HG03159 (cell line): ENCODE measurements at regions not wholly inside any gene's neighbourhood (a gene's known extent, or its start where the extent isn't known, plus 50 kb on each side); places are given as distances from the start of the nearest gene placed in this dataset.
"Not testable (repeated sequence)": the region's sequence is repeated elsewhere in the genome, so short reads cannot be mapped to it uniquely, and the experiment has no call there.

Source experiments
- ATAC-seq: cut with Tn5 transposase; IDR thresholded peaks from one replicate; pipeline ENCODE4 v1.9.1; 2021; ENCODE audit warnings: mild to moderate bottlenecking, moderate library complexity; ENCODE audit not compliant: unreplicated experiment

- no peak for ATAC-seq
Measured at GRCh38 chrX:128653524-128654060, 601.4 kb upstream of the ACTRT1 start.

- no peak for ATAC-seq
Measured at GRCh38 chrX:128650326-128650725, 598.1 kb upstream of the ACTRT1 start.

GRCh38 chrX:128634754-128635153 lies 582.6 kb upstream of the ACTRT1 start:
- ATAC-seq, result no peak

- ATAC-seq, result no peak
Measured at GRCh38 chrX:128623361-128623760, 571.2 kb upstream of the ACTRT1 start.

GRCh38 chrX:128622296-128622695 lies 570.1 kb upstream of the ACTRT1 start:
- ATAC-seq, result no peak

- no peak for ATAC-seq
Measured at GRCh38 chrX:128619490-128619889, 567.3 kb upstream of the ACTRT1 start.

GRCh38 chrX:128616933-128617332 lies 564.7 kb upstream of the ACTRT1 start:
- ATAC-seq, result no peak

GRCh38 chrX:128606817-128607216 lies 554.6 kb upstream of the ACTRT1 start:
- not testable (repeated sequence) for ATAC-seq

GRCh38 chrX:128606357-128606756 lies 554.2 kb upstream of the ACTRT1 start:
- not testable (repeated sequence) for ATAC-seq

GRCh38 chrX:128601706-128602105 lies 549.5 kb upstream of the ACTRT1 start:
- ATAC-seq, result no peak

- ATAC-seq, result no peak
Measured at GRCh38 chrX:128599632-128600031, 547.4 kb upstream of the ACTRT1 start.

- no peak for ATAC-seq
Measured at GRCh38 chrX:128582036-128582435, 529.8 kb upstream of the ACTRT1 start.

GRCh38 chrX:128581615-128582014 lies 529.4 kb upstream of the ACTRT1 start:
- no peak for ATAC-seq

- ATAC-seq, result no peak
Measured at GRCh38 chrX:128543114-128543513, 490.9 kb upstream of the ACTRT1 start.

GRCh38 chrX:128518508-128518907 lies 466.3 kb upstream of the ACTRT1 start:
- ATAC-seq, result peak; percentile 85

GRCh38 chrX:128517691-128518090 lies 465.5 kb upstream of the ACTRT1 start:
- no peak for ATAC-seq

GRCh38 chrX:128504496-128504895 lies 452.3 kb upstream of the ACTRT1 start:
- ATAC-seq, result no peak

GRCh38 chrX:128464116-128464515 lies 411.9 kb upstream of the ACTRT1 start:
- no peak for ATAC-seq

GRCh38 chrX:128460835-128461234 lies 408.6 kb upstream of the ACTRT1 start:
- ATAC-seq, result no peak

- ATAC-seq, result no peak
Measured at GRCh38 chrX:128458888-128459287, 406.7 kb upstream of the ACTRT1 start.

GRCh38 chrX:128457674-128458073 lies 405.5 kb upstream of the ACTRT1 start:
- no peak for ATAC-seq

- no peak for ATAC-seq
Measured at GRCh38 chrX:128439159-128439558, 387.0 kb upstream of the ACTRT1 start.

- ATAC-seq, result no peak
Measured at GRCh38 chrX:128438082-128438481, 385.9 kb upstream of the ACTRT1 start.
